NT2/D1 (cell line): ENCODE measurements at regions not wholly inside any gene's neighbourhood (a gene's known extent, or its start where the extent isn't known, plus 50 kb on each side); places are given as distances from the start of the nearest gene placed in this dataset.

Experiments used
- DNase-seq: peaks from one replicate; pipeline ENCODE4 v3.0.0-alpha.2; 2011; ENCODE audit warnings: low read depth, low spot score
- H3K27me3 ChIP-seq: 2 replicates; pipeline ENCODE4 v1.6.0; 2011; ENCODE audit warnings: mild to moderate bottlenecking; ENCODE audit not compliant: insufficient read length, insufficient read depth
- H3K36me3 ChIP-seq: 2 replicates; pipeline ENCODE4 v1.6.1; 2011; ENCODE audit warnings: mild to moderate bottlenecking, low read length, mixed read lengths; ENCODE audit not compliant: insufficient read depth, insufficient read length
- H3K4me1 ChIP-seq: 2 replicates; pipeline ENCODE4 v1.5.1; 2011; ENCODE audit not compliant: insufficient read depth, insufficient read length
- H3K4me3 ChIP-seq: 2 replicates; pipeline ENCODE4 v1.5.1; 2011; ENCODE audit warnings: low read depth; ENCODE audit not compliant: insufficient read length
- H3K9ac ChIP-seq: 2 replicates; pipeline ENCODE4 v1.6.0; 2011; ENCODE audit warnings: low read depth; ENCODE audit not compliant: insufficient read length
- H3K9me3 ChIP-seq: 2 replicates; pipeline ENCODE4 v1.5.1; 2011; ENCODE audit warnings: mild to moderate bottlenecking, low read length; ENCODE audit not compliant: insufficient read depth
- SUZ12 ChIP-seq: IDR thresholded peaks from 2 replicates; pipeline ENCODE4 v1.6.1; 2011; ENCODE audit not compliant: insufficient read length, insufficient read depth; ENCODE audit errors: extremely low read depth
- YY1 ChIP-seq: IDR thresholded peaks from 2 replicates; pipeline ENCODE4 v1.6.1; 2011; ENCODE audit not compliant: insufficient read length, insufficient read depth
- ZNF274 ChIP-seq: IDR thresholded peaks from 2 replicates; pipeline ENCODE4 v1.6.1; 2011; ENCODE audit warnings: mild to moderate bottlenecking, low read depth, low read length

GRCh38 chr10:61159253-61159652 is 215.3 kb upstream of the RHOBTB1 start:
- no peak for DNase-seq
- Histone ChIP-seq H3K36me3 (no peaks in the 10 kb centered on the region), H3K9ac (no peak overlapping the region), H3K9me3 (no peaks in the 10 kb centered on the region), H3K4me3 (no peak overlapping the region), H3K27me3 (no peaks in the 10 kb centered on the region), H3K4me1 (no peaks in the 10 kb centered on the region)
- no peak for TF ChIP-seq ZNF274
- TF ChIP-seq YY1 = no peak
- no peak for TF ChIP-seq SUZ12

DNA sequence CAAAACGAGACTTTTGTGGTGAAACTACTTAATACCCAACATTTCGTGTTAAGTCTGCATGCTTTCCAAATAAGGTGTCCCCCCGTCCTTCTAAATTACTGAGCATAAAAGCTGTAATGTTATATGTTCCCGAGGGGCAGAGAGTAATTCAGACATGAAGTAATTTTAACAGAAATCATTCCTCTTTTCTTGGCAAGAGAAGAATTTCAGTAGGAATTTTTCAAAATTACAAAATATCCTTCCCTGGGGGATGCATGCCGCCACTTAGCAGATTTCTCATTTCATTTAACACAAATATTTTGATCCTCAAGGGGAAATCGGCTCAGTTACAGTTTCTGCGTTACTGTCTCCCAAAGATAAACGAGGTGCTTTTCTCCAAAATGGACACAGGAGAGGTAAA is 213.2 kb upstream of the RHOBTB1 start:
- Histone ChIP-seq H3K36me3 (no peaks in the 10 kb centered on the region), H3K9ac (no peak overlapping the region), H3K27me3 (no peaks in the 10 kb centered on the region), H3K4me1 (no peaks in the 10 kb centered on the region), H3K4me3 (no peak overlapping the region), H3K9me3 (no peaks in the 10 kb centered on the region)
- no peak for TF ChIP-seq SUZ12
- no peak for TF ChIP-seq ZNF274
- no peak for TF ChIP-seq YY1
- DNase-seq = no peak

- Histone ChIP-seq H3K36me3 (no peaks in the 10 kb centered on the region), H3K9me3 (no peaks in the 10 kb centered on the region), H3K27me3 (no peaks in the 10 kb centered on the region), H3K9ac (no peak overlapping the region), H3K4me3 (no peak overlapping the region), H3K4me1 (no peaks in the 10 kb centered on the region)
- TF ChIP-seq SUZ12 = no peak
- no peak for TF ChIP-seq ZNF274
- TF ChIP-seq YY1 = no peak
- no peak for DNase-seq
Measured at GRCh38 chr10:61153771-61154170, 209.8 kb upstream of the RHOBTB1 start.

- no peak for DNase-seq
- Histone ChIP-seq H3K4me3 (no peak overlapping the region), H3K4me1 (no peaks in the 10 kb centered on the region), H3K27me3 (no peaks in the 10 kb centered on the region), H3K36me3 (no peaks in the 10 kb centered on the region), H3K9me3 (no peaks in the 10 kb centered on the region), H3K9ac (no peak overlapping the region)
- TF ChIP-seq YY1 = no peak
- no peak for TF ChIP-seq SUZ12
- no peak for TF ChIP-seq ZNF274
Measured at GRCh38 chr10:61151059-61151458, 207.1 kb upstream of the RHOBTB1 start.

DNA sequence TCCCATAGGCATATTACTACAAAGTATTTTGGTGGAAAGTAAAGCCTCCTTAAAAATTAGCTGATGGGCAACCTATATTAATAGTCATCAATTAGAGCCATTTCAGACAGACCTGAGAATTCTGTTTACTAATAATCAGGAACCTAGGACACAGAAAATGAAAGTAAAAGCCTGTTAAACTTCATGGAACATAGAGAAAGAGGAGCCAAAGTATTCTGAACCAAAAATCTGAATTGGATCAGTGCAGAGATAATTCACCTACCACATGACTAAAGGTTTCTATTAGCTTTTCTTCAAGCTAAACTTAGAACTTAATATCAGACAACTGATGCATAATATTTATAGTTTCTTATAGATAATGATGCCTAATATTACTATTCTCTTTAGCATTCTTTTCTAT is 204.5 kb upstream of the RHOBTB1 start:
- DNase-seq = no peak
- Histone ChIP-seq H3K4me1 (no peaks in the 10 kb centered on the region), H3K9me3 (peaks cover 2% of the 10 kb centered on the region; the same call in 1 of the 2 replicates), H3K27me3 (no peaks in the 10 kb centered on the region), H3K4me3 (no peak overlapping the region), H3K9ac (no peak overlapping the region), H3K36me3 (no peaks in the 10 kb centered on the region)
- TF ChIP-seq ZNF274 = no peak
- no peak for TF ChIP-seq YY1
- TF ChIP-seq SUZ12 = no peak

DNA sequence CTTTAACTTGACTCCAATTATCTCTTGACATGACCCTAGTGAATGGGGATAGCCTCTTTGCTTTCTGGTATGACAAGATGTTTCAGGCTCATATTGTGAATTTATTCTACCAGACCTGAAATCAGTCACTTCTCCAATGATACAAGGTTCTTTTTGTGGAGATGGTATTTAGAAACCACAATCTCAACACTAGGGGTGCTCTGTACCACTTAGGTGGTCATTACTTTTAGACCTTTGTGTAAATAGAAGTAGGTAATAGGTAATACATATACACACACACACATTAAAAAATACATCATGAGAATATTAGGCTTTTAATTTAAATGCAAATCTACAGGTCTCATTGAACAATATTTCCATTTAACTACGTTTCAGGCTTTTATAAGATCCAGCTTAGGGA is 199.0 kb upstream of the RHOBTB1 start:
- H3K27me3 ChIP-seq = no peaks in the 10 kb centered on the region
- no peak overlapping the region for H3K4me3 ChIP-seq
- H3K9ac ChIP-seq = no peak overlapping the region
- no peaks in the 10 kb centered on the region for H3K36me3 ChIP-seq
- H3K9me3 ChIP-seq = peaks cover 8% of the 10 kb centered on the region; the same call in 1 of the 2 replicates
- H3K4me1 ChIP-seq = no peaks in the 10 kb centered on the region
- DNase-seq = no peak
- TF ChIP-seq SUZ12 = no peak
- TF ChIP-seq YY1 = no peak
- no peak for TF ChIP-seq ZNF274

DNA sequence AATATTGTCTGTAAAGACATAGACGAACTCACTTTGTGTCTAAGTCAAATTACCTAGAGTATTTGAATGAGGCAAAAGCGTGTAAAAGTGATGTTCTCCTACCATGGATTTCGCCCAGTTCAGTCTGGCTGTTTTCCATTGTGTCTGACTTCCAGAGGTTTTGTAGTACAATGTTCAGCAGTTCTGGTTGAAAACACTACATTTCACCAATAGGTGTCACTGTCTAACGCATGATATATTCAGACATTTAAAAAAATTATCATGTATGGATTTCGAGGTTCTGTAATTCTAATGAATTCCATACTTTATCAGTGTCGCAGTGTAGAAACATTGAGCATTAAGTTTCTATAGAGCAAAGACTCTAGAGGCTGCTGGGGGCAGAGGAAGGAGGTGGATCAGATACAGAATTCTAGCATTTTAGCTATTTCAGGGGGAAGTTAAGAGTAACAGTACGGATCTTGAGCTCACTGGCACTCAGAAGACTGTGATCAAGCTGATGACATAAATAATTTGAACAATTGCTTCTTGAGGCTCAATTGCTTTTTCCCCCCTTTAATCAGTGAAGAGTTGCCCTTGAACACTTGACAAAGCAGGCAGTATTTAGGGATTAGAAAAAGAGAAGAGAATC is 196.9 kb upstream of the RHOBTB1 start:
- TF ChIP-seq ZNF274 = no peak
- TF ChIP-seq SUZ12 = no peak
- TF ChIP-seq YY1 = no peak

More for the DNA sequence above, 196.9 kb upstream of the RHOBTB1 start:
- DNase-seq = no peak
- Histone ChIP-seq H3K9me3 (peaks cover 8% of the 10 kb centered on the region; the same call in 1 of the 2 replicates), H3K27me3 (no peaks in the 10 kb centered on the region), H3K4me1 (no peaks in the 10 kb centered on the region), H3K4me3 (no peak overlapping the region), H3K9ac (no peak overlapping the region), H3K36me3 (no peaks in the 10 kb centered on the region)
